WTC11 (cell line): ENCODE measurements at regions not wholly inside any gene's neighbourhood (a gene's known extent, or its start where the extent isn't known, plus 50 kb on each side); places are given as distances from the start of the nearest gene placed in this dataset.
A peak's percentile ranks its signal among the peaks of the same experiment; 100 is the strongest.

ENCODE experiments used
- ATAC-seq: fragments of 200-7000 bp; cut with Tn5 transposase; 2 replicates; pipeline ENCODE4 v1.10.0; 2021; ENCODE audit warnings: mild to moderate bottlenecking, moderate library complexity
- CTCF ChIA-PET: fragments of 300-600 bp; sonication (Branson Sonifier 250); formaldehyde crosslinking; loops from one replicate; lab custom pipeline; 2021; ENCODE audit warnings: antibody characterized with exemption; lab: Charles Lee
- POLR2A ChIA-PET: fragments of 350-600 bp; sonication (Branson Sonifier 250); formaldehyde crosslinking; loops from one replicate; lab custom pipeline; 2021; ENCODE audit warnings: antibody characterized with exemption; lab: Charles Lee
- DNase-seq: peaks from one replicate; pipeline ENCODE4 v3.0.0; 2021; ENCODE audit warnings: low spot score
- H3K27ac Mint-ChIP-seq: 2 replicates; pipeline ENCODE4 v1.8.0; 2021; ENCODE audit warnings: mixed read lengths
- H3K27me3 Mint-ChIP-seq: 2 replicates; pipeline ENCODE4 v1.8.0; 2021; ENCODE audit warnings: low read depth, mild to moderate bottlenecking, moderate library complexity, mixed read lengths
- H3K36me3 Mint-ChIP-seq: 2 replicates; pipeline ENCODE4 v1.8.0; 2021; ENCODE audit warnings: mixed read lengths
- H3K4me1 Mint-ChIP-seq: 2 replicates; pipeline ENCODE4 v1.8.0; 2022; ENCODE audit warnings: mixed read lengths
- H3K4me3 Mint-ChIP-seq: 2 replicates; pipeline ENCODE4 v1.8.0; 2021; ENCODE audit warnings: mild to moderate bottlenecking, moderate library complexity, mixed read lengths
- H3K9me3 Mint-ChIP-seq: 2 replicates; pipeline ENCODE4 v1.8.0; 2021; ENCODE audit warnings: mixed read lengths
- FOXP1 ChIP-seq: sonication (generic); formaldehyde crosslinking; IDR thresholded peaks from 2 replicates; pipeline ENCODE4 v1.8.0; 2022; ENCODE audit warnings: missing genetic modification reagents, mild to moderate bottlenecking, moderate library complexity, borderline replicate concordance
- GABPB1 ChIP-seq: sonication (generic); formaldehyde crosslinking; IDR thresholded peaks from 2 replicates; pipeline ENCODE4 v1.8.1; 2023; ENCODE audit warnings: mild to moderate bottlenecking, missing genetic modification reagents
- GRHL2 ChIP-seq: fragments of 250-450 bp; sonication (Bioruptor Pico); IDR thresholded peaks from 2 replicates; pipeline ENCODE4 v1.8.0; 2022; ENCODE audit warnings: mild to moderate bottlenecking, moderate library complexity; ENCODE audit not compliant: insufficient replicate concordance, severe bottlenecking
- IRF2 ChIP-seq: sonication (generic); formaldehyde crosslinking; IDR thresholded peaks from 2 replicates; pipeline ENCODE4 v1.8.0; 2022; ENCODE audit warnings: low read depth, missing genetic modification reagents, borderline replicate concordance
- OVOL2 ChIP-seq: fragments of 250-450 bp; sonication (Bioruptor Pico); IDR thresholded peaks from 2 replicates; pipeline ENCODE4 v1.9.0; 2021; ENCODE audit warnings: mild to moderate bottlenecking, borderline replicate concordance
- SMAD3 ChIP-seq: sonication (generic); formaldehyde crosslinking; IDR thresholded peaks from 2 replicates; pipeline ENCODE4 v1.8.0; 2022; ENCODE audit warnings: missing genetic modification reagents, mild to moderate bottlenecking, borderline replicate concordance
- SMAD4 ChIP-seq: sonication (generic); formaldehyde crosslinking; IDR thresholded peaks from 2 replicates; pipeline ENCODE4 v1.8.0; 2022; ENCODE audit warnings: mild to moderate bottlenecking, missing genetic modification reagents
- SP1 ChIP-seq: sonication (generic); formaldehyde crosslinking; conservative IDR thresholded peaks from 2 replicates; pipeline ENCODE4 v1.8.1; 2022; ENCODE audit warnings: missing genetic modification reagents
- ZBTB21 ChIP-seq: sonication (generic); formaldehyde crosslinking; IDR thresholded peaks from 2 replicates; pipeline ENCODE4 v1.8.1; 2023; ENCODE audit warnings: mild to moderate bottlenecking, missing genetic modification reagents, borderline replicate concordance
- ZNF396 ChIP-seq: fragments of 250-450 bp; sonication (Bioruptor Pico); IDR thresholded peaks from 2 replicates; pipeline ENCODE4 v1.8.0; 2021; ENCODE audit warnings: mild to moderate bottlenecking, moderate library complexity, borderline replicate concordance
- ZNF423 ChIP-seq: fragments of 250-450 bp; sonication (Bioruptor Pico); IDR thresholded peaks from 2 replicates; pipeline ENCODE4 v2.1.2; 2022; ENCODE audit warnings: mild to moderate bottlenecking, moderate library complexity
- TF ChIP-seq, protein P1 (sequence below): fragments of 200-600 bp; IDR thresholded peaks from 2 replicates; pipeline ENCODE4 v1.8.0; 2022; ENCODE audit warnings: antibody characterized with exemption
- TF ChIP-seq, protein P2 (sequence below): sonication (generic); formaldehyde crosslinking; IDR thresholded peaks from 2 replicates; pipeline ENCODE4 v1.8.0; 2023; ENCODE audit warnings: missing genetic modification reagents, mild to moderate bottlenecking, borderline replicate concordance
- TF ChIP-seq, protein P3 (sequence below): sonication (generic); formaldehyde crosslinking; IDR thresholded peaks from 2 replicates; pipeline ENCODE4 v1.8.1; 2023; ENCODE audit warnings: mild to moderate bottlenecking, missing genetic modification reagents
- TF ChIP-seq, protein P4 (sequence below): fragments of 250-450 bp; sonication (Bioruptor Pico); conservative IDR thresholded peaks from 2 replicates; pipeline ENCODE4 v1.9.0; 2021; ENCODE audit warnings: mild to moderate bottlenecking
- TF ChIP-seq, protein P5 (sequence below): sonication (generic); formaldehyde crosslinking; IDR thresholded peaks from 2 replicates; pipeline ENCODE4 v1.8.1; 2022; ENCODE audit warnings: mild to moderate bottlenecking, moderate library complexity, missing genetic modification reagents
- TF ChIP-seq, protein P6 (sequence below): fragments of 250-450 bp; sonication (Bioruptor Pico); IDR thresholded peaks from 2 replicates; pipeline ENCODE4 v1.9.0; 2021; ENCODE audit warnings: mild to moderate bottlenecking
- TF ChIP-seq, protein P7 (sequence below): fragments of 250-450 bp; sonication (Bioruptor Pico); IDR thresholded peaks from 2 replicates; pipeline ENCODE4 v1.9.0; 2021; ENCODE audit warnings: mild to moderate bottlenecking

DNA sequence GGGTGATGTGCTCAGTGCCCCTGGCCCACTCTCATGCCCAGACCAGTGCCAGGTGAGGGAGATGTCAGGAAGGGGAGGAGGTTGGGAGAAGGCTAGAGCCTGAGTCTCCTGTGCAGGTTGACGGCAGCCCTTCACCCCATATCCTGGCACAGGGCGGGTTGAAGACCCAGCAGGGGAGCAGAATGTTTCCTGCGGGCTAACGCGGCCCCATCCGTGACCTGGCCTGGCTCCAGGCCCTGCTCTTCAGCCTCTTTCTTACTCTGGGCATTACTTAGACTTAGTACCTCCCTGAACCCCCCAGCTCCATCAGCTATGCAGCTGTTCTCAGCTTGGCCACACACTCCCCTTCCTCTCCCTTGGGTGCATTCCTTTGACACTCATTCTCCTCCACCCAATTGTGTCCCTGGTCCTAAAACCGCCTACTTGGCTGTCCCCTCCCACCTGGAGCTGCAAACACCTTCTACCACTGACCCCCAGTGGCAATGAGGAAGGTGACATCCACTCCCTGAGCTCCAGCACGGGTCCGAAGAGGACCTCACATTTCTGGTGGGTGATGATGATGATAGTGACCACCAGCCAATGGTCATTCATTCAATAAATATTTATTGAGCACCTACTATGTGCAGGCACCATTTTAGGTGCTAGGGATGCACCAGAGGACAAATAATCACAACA is 179.0 kb downstream of the PTPRU start:
- peak; percentile 67; the same call in 1 of the 2 replicates for TF ChIP-seq ZNF423
- TF ChIP-seq FOXP1 (CRISPR knock-in tag): no peak
- H3K27me3 Mint-ChIP-seq: no peaks in the 10 kb centered on the region; the same call in 1 of the 2 replicates
- H3K4me3 Mint-ChIP-seq: no peak overlapping the region
- no peaks in the 10 kb centered on the region for H3K36me3 Mint-ChIP-seq
- DNase-seq (peak; percentile 33), ATAC-seq (peak; percentile 68)
- H3K27ac Mint-ChIP-seq: no peak overlapping the region
- CTCF ChIA-PET: interaction anchor here (0.6 to 2.3 kb wide), 20 partner anchors 8 to 965 kb away, joined by 3 to 12 read pairs (median 4); partner anchors contain the start of gene MECR
- POLR2A ChIA-PET: no interaction called here
- H3K9me3 Mint-ChIP-seq: peaks cover 2% of the 10 kb centered on the region
- peaks cover 11% of the 10 kb centered on the region for H3K4me1 Mint-ChIP-seq

DNA sequence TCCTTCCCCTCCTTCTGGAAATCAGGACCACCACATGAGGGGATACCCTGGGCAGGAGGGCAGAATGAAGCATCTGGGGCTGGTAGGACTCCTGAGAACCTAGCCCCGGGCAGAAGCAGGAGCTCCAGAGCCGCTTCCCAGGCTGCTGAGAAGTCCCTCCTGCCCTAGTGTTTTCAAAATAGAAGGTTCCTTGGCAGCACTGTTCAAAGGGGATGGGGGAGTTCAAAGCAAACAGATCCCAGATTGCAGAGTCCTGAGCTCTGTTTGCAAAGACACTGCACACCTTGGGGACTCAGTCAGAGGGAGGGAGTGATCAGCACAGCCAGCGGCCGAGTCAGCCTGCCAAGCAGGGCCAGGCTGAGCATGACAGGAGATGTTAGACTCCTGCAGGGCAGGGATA is 177.8 kb downstream of the PTPRU start:
- no peaks in the 10 kb centered on the region; the same call in 1 of the 2 replicates for H3K27me3 Mint-ChIP-seq
- H3K36me3 Mint-ChIP-seq: no peaks in the 10 kb centered on the region
- H3K27ac Mint-ChIP-seq: no peak overlapping the region; the same call in 1 of the 2 replicates
- ChIA-PET POLR2A (no interaction called here), CTCF (interaction anchor here (2.3 kb wide), 1 partner anchor 30 kb away, joined by 6 read pairs; no protein-coding TSS in a partner anchor)
- H3K4me3 Mint-ChIP-seq: no peak overlapping the region
- ATAC-seq: no peak
- DNase-seq: no peak
- H3K9me3 Mint-ChIP-seq: no peaks in the 10 kb centered on the region
- H3K4me1 Mint-ChIP-seq: peaks cover 11% of the 10 kb centered on the region
- TF ChIP-seq, protein P1, sequence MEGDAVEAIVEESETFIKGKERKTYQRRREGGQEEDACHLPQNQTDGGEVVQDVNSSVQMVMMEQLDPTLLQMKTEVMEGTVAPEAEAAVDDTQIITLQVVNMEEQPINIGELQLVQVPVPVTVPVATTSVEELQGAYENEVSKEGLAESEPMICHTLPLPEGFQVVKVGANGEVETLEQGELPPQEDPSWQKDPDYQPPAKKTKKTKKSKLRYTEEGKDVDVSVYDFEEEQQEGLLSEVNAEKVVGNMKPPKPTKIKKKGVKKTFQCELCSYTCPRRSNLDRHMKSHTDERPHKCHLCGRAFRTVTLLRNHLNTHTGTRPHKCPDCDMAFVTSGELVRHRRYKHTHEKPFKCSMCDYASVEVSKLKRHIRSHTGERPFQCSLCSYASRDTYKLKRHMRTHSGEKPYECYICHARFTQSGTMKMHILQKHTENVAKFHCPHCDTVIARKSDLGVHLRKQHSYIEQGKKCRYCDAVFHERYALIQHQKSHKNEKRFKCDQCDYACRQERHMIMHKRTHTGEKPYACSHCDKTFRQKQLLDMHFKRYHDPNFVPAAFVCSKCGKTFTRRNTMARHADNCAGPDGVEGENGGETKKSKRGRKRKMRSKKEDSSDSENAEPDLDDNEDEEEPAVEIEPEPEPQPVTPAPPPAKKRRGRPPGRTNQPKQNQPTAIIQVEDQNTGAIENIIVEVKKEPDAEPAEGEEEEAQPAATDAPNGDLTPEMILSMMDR: no peak
- TF ChIP-seq, protein P2, sequence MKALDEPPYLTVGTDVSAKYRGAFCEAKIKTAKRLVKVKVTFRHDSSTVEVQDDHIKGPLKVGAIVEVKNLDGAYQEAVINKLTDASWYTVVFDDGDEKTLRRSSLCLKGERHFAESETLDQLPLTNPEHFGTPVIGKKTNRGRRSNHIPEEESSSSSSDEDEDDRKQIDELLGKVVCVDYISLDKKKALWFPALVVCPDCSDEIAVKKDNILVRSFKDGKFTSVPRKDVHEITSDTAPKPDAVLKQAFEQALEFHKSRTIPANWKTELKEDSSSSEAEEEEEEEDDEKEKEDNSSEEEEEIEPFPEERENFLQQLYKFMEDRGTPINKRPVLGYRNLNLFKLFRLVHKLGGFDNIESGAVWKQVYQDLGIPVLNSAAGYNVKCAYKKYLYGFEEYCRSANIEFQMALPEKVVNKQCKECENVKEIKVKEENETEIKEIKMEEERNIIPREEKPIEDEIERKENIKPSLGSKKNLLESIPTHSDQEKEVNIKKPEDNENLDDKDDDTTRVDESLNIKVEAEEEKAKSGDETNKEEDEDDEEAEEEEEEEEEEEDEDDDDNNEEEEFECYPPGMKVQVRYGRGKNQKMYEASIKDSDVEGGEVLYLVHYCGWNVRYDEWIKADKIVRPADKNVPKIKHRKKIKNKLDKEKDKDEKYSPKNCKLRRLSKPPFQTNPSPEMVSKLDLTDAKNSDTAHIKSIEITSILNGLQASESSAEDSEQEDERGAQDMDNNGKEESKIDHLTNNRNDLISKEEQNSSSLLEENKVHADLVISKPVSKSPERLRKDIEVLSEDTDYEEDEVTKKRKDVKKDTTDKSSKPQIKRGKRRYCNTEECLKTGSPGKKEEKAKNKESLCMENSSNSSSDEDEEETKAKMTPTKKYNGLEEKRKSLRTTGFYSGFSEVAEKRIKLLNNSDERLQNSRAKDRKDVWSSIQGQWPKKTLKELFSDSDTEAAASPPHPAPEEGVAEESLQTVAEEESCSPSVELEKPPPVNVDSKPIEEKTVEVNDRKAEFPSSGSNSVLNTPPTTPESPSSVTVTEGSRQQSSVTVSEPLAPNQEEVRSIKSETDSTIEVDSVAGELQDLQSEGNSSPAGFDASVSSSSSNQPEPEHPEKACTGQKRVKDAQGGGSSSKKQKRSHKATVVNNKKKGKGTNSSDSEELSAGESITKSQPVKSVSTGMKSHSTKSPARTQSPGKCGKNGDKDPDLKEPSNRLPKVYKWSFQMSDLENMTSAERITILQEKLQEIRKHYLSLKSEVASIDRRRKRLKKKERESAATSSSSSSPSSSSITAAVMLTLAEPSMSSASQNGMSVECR: no peak
- TF ChIP-seq IRF2: no peak
- TF ChIP-seq ZNF396 (CRISPR knock-in tag): no peak
- TF ChIP-seq OVOL2 (CRISPR knock-in tag): no peak
- TF ChIP-seq GRHL2 (CRISPR knock-in tag): no peak
- no peak for TF ChIP-seq SP1
- TF ChIP-seq SMAD3: no peak
- TF ChIP-seq, protein P3, sequence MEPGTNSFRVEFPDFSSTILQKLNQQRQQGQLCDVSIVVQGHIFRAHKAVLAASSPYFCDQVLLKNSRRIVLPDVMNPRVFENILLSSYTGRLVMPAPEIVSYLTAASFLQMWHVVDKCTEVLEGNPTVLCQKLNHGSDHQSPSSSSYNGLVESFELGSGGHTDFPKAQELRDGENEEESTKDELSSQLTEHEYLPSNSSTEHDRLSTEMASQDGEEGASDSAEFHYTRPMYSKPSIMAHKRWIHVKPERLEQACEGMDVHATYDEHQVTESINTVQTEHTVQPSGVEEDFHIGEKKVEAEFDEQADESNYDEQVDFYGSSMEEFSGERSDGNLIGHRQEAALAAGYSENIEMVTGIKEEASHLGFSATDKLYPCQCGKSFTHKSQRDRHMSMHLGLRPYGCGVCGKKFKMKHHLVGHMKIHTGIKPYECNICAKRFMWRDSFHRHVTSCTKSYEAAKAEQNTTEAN: no peak
- TF ChIP-seq, protein P4, sequence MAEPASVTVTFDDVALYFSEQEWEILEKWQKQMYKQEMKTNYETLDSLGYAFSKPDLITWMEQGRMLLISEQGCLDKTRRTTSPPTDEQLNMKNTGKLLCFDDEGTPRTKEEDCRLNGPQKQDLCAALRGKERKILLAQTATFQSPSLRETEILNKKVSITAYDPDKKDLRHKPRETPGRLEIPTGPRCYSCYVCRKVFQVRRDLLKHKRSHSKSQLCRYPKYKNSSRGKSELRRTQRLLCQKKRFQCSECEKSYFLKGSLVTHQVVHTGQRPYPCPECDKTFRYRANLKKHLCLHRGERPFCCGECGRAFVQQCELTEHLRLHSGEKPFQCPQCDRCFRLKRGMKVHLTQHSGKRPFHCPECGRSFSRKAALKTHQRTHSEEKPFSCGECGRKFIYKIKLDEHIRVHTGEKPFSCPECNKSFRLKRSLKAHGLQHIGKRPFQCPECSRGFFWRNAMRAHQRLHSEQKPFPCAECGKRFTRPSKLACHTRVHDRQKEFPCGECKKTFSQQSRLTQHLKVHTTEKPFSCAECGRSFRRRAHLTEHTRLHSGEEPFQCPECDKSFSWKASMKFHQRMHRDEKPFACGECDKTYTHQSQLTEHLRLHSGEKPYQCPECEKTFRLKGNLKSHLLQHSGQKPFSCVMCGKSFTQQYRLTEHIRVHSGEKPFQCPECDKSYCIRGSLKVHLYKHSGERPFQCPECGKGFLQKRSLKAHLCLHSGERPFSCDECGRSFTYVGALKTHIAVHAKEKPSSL: no peak
- TF ChIP-seq GABPB1: no peak
- TF ChIP-seq ZBTB21 (CRISPR knock-in tag): no peak
- no peak for TF ChIP-seq SMAD4 (CRISPR knock-in tag)
- TF ChIP-seq, protein P5, sequence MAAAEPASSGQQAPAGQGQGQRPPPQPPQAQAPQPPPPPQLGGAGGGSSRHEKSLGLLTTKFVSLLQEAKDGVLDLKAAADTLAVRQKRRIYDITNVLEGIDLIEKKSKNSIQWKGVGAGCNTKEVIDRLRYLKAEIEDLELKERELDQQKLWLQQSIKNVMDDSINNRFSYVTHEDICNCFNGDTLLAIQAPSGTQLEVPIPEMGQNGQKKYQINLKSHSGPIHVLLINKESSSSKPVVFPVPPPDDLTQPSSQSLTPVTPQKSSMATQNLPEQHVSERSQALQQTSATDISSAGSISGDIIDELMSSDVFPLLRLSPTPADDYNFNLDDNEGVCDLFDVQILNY: no peak
- TF ChIP-seq, protein P6, sequence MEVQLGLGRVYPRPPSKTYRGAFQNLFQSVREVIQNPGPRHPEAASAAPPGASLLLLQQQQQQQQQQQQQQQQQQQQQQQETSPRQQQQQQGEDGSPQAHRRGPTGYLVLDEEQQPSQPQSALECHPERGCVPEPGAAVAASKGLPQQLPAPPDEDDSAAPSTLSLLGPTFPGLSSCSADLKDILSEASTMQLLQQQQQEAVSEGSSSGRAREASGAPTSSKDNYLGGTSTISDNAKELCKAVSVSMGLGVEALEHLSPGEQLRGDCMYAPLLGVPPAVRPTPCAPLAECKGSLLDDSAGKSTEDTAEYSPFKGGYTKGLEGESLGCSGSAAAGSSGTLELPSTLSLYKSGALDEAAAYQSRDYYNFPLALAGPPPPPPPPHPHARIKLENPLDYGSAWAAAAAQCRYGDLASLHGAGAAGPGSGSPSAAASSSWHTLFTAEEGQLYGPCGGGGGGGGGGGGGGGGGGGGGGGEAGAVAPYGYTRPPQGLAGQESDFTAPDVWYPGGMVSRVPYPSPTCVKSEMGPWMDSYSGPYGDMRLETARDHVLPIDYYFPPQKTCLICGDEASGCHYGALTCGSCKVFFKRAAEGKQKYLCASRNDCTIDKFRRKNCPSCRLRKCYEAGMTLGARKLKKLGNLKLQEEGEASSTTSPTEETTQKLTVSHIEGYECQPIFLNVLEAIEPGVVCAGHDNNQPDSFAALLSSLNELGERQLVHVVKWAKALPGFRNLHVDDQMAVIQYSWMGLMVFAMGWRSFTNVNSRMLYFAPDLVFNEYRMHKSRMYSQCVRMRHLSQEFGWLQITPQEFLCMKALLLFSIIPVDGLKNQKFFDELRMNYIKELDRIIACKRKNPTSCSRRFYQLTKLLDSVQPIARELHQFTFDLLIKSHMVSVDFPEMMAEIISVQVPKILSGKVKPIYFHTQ (CRISPR knock-in tag): no peak
- TF ChIP-seq, protein P7, sequence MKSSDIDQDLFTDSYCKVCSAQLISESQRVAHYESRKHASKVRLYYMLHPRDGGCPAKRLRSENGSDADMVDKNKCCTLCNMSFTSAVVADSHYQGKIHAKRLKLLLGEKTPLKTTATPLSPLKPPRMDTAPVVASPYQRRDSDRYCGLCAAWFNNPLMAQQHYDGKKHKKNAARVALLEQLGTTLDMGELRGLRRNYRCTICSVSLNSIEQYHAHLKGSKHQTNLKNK (CRISPR knock-in tag): no peak
